ENCODE measurements at regions not wholly inside any gene's neighbourhood (a gene's known extent, or its start where the extent isn't known, plus 50 kb on each side); places are given as distances from the start of the nearest gene placed in this dataset.

DNA sequence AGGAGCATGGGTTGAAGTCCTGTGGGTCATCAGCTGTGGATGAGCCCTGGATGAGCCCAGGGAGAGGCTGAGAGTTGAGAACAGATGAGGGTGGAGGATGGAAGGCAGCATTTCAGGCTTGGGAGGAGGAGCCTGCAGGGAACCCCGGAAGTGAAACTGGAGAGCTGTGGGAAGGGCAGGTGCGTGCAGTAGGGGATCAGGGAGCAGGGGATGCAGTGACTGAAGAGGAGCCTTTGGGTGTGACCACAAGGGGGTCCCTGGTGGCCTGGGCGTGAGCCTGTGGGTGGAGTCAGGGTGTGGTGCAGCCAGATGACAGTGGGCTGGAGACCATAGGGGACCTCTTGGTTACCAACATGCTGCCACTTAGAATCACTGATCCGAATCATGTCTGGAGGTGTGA lies 115.5 kb downstream of the PAPOLA start:
- no peak overlapping the region for H3K27ac ChIP-seq
- DNase-seq = no peak
- no peaks in the 10 kb centered on the region for H3K4me1 ChIP-seq
- H3K9me3 ChIP-seq = no peaks in the 10 kb centered on the region
- H3K27me3 ChIP-seq = peaks cover 0 to 6% (median 0%) of the 10 kb centered on the region in 4 donors
- ATAC-seq = no peak
- no peak overlapping the region for H3K4me3 ChIP-seq
- WGBS, 2 donors = 57 to 66% methylated on average over 4 of the region's 4 CpGs
- intact Hi-C loops (cut with DNase I) = no loop called here
- TF ChIP-seq, protein P1, sequence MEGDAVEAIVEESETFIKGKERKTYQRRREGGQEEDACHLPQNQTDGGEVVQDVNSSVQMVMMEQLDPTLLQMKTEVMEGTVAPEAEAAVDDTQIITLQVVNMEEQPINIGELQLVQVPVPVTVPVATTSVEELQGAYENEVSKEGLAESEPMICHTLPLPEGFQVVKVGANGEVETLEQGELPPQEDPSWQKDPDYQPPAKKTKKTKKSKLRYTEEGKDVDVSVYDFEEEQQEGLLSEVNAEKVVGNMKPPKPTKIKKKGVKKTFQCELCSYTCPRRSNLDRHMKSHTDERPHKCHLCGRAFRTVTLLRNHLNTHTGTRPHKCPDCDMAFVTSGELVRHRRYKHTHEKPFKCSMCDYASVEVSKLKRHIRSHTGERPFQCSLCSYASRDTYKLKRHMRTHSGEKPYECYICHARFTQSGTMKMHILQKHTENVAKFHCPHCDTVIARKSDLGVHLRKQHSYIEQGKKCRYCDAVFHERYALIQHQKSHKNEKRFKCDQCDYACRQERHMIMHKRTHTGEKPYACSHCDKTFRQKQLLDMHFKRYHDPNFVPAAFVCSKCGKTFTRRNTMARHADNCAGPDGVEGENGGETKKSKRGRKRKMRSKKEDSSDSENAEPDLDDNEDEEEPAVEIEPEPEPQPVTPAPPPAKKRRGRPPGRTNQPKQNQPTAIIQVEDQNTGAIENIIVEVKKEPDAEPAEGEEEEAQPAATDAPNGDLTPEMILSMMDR (IDR thresholded peaks at IDR 0.05) = no peak
- no peaks in the 10 kb centered on the region for H3K36me3 ChIP-seq
- FAIRE-seq = no peak

DNA sequence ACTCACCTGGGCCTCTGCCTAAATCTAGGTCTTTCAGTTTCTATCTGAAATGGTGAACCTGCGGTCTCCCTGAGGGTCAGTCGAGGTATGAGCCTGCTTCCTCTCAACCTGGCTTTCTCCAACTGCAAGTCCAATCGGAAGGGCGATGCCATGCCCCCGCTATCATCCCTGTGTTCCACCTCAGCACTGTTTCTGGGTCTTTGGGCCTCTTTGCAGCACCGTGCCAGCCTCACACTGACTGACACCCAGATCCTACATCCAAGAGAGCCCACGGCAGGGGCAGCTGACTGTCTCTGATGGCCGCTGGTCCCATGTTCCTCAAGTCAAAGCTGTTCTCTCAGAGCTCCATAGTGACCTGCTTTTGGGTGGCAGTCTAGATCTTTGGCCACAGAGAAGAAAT lies 120.7 kb downstream of the PAPOLA start:
- intact Hi-C loops (cut with DNase I) = no loop called here
- DNase-seq (no peak), FAIRE-seq (no peak)

DNA sequence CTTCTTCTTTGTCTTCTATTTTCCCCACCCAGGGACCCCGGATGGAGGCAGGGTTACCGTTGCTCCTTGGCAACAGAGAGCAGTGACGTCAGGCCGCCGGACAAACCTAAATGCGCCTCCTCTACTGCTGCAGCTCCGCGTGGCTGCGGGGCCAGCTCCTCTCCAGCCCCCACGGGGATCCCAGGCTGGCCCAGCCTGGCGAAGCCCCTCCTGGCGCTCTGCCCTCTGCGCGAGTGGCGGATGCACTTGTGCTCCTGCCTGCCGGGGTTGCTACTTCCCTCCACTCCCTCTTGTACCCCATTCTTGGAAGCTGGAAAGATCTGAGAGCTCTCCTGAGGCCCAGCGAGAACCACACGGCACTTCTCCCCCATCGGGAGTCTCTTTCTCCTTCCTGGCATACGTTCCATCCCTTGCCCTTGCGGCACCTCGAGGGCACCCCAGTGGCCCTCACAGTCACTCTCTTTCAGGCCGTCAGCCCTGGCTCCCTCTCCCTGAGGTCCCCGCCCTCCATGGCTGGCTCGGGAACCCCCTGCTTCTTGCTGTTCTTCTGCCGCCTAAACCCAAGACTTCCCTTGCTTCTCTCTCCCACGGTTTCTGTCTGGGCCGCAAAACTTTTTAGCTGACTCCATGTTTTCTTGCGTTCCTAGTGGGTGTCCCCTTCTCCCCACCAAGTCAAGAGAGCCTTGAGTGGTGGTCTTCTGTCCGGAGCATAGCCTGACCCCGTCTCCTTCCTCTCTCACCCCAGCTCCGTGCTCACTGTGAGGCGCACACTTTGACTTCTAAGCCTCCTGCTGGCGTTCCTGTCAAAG lies 121.7 kb downstream of the PAPOLA start:
- intact Hi-C loops (cut with DNase I) = no loop called here
- FAIRE-seq = no peak
- WGBS, 2 donors = 63 to 80% methylated on average over 33 to 34 of the region's 34 CpGs

More for the DNA sequence above, 120.7 kb downstream of the PAPOLA start:
- Histone ChIP-seq H3K36me3 (no peaks in the 10 kb centered on the region), H3K9me3 (no peaks in the 10 kb centered on the region), H3K4me1 (no peaks in the 10 kb centered on the region), H3K27me3 (peaks cover 0 to 4% (median 0%) of the 10 kb centered on the region in 4 donors), H3K27ac (no peak overlapping the region), H3K4me3 (no peak overlapping the region)
- WGBS, 2 donors = 69 to 78% methylated on average over 8 of the region's 8 CpGs
- ATAC-seq = no peak
- TF ChIP-seq, protein P1 (IDR thresholded peaks at IDR 0.05) = no peak

DNA sequence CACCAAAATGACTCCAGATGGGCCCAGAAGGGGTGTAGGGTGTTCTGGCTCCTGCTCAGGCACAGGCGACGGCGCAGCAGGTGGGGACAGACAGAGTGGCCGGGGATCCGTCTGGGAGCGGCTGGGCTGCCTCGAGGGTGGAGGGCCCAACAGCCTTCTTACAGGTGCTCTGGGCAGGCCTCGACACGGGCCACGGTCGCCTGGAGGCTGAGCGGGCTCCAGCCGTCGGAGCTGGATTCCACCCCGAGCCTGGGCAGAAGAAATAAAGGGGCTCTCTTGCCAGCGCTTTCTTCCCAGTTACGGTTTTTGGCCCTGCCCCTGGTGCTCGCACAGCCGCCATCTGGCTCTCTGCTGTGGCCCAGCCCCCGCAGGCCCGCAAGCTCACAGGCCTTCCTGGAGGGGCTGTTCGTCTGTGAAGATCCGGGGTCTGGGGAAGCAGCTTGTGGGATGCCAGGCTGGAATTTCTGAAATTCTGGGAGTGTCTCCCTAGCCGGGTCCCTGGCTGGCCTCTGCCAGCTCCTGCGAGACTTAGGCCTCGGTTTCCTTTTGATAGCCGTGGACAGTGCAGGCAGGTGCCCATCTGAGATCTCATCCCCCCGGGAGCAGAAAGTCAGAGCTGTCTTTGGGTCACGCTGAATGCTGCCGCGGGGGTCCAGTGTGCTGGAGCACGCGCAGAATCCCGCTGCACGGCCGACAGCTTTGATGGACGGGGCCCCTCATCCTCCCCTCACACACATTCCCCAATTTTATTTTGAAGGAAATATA lies 122.7 kb downstream of the PAPOLA start:
- Histone ChIP-seq H3K27ac (no peak overlapping the region), H3K9me3 (no peaks in the 10 kb centered on the region), H3K4me1 (no peaks in the 10 kb centered on the region), H3K4me3 (no peak overlapping the region), H3K36me3 (no peaks in the 10 kb centered on the region), H3K27me3 (peaks cover 0 to 4% (median 0%) of the 10 kb centered on the region in 4 donors)
- TF ChIP-seq, protein P1 (IDR thresholded peaks at IDR 0.05) = no peak
- DNase-seq (no peak), ATAC-seq (no peak), FAIRE-seq (no peak)
- 65 to 69% methylated on average over 37 of the region's 37 CpGs for WGBS, 2 donors
- intact Hi-C loops (cut with DNase I) = no loop called here

More for the DNA sequence above, 121.7 kb downstream of the PAPOLA start:
- no peak for DNase-seq
- Histone ChIP-seq H3K27me3 (peaks cover 0 to 4% (median 0%) of the 10 kb centered on the region in 4 donors), H3K9me3 (no peaks in the 10 kb centered on the region), H3K4me3 (no peak overlapping the region), H3K36me3 (no peaks in the 10 kb centered on the region), H3K4me1 (no peaks in the 10 kb centered on the region), H3K27ac (no peak overlapping the region)
- ATAC-seq = no peak
- TF ChIP-seq, protein P1 (IDR thresholded peaks at IDR 0.05) = no peak

Data from pancreas (tissue), 10 donors.